ENCODE measurements at regions not wholly inside any gene's neighbourhood (a gene's known extent, or its start where the extent isn't known, plus 50 kb on each side); places are given as distances from the start of the nearest gene placed in this dataset.
"Not testable (repeated sequence)": the region's sequence is repeated elsewhere in the genome, so short reads cannot be mapped to it uniquely, and the experiment has no call there.

- Mint-ChIP-seq H3K27me3 (ENCODE audit: unreplicated experiment) (no peaks in the 10 kb centered on the region), H3K36me3 (ENCODE audit: insufficient read depth, unreplicated experiment) (no peaks in the 10 kb centered on the region), H3K4me3 (ENCODE audit: low read depth, unreplicated experiment) (no peak overlapping the region), H3K4me1 (ENCODE audit: low read depth, unreplicated experiment) (peaks cover 8% of the 10 kb centered on the region), H3K27ac (ENCODE audit: unreplicated experiment) (no peak overlapping the region), H3K9me3 (ENCODE audit: low read depth, unreplicated experiment) (no peaks in the 10 kb centered on the region)
- no peak for TF ChIP-seq CTCF (IDR thresholded peaks at IDR 0.05; ENCODE audit: unreplicated experiment)
- CTCF ChIA-PET: no interaction called here
- no TSS peak for BruUV-seq (replicated peaks)
- DNase-seq: no peak
- intact Hi-C loops (cut with micrococcal nuclease; ENCODE audit: unreplicated experiment): no loop called here
Observed at GRCh38 chr6:160882791-160883279, 108.7 kb upstream of the MAP3K4 start.

- H3K4me3 Mint-ChIP-seq (ENCODE audit: low read depth, unreplicated experiment): no peak overlapping the region
- BruUV-seq (replicated peaks): no TSS peak
- H3K27ac Mint-ChIP-seq (ENCODE audit: unreplicated experiment): no peak overlapping the region
- intact Hi-C loops (cut with micrococcal nuclease; ENCODE audit: unreplicated experiment): no loop called here
- no peaks in the 10 kb centered on the region for H3K36me3 Mint-ChIP-seq (ENCODE audit: insufficient read depth, unreplicated experiment)
- no peak for DNase-seq
- CTCF ChIA-PET: no interaction called here
- no peak for TF ChIP-seq CTCF (IDR thresholded peaks at IDR 0.05; ENCODE audit: unreplicated experiment)
- peaks cover 8% of the 10 kb centered on the region for H3K4me1 Mint-ChIP-seq (ENCODE audit: low read depth, unreplicated experiment)
- no peaks in the 10 kb centered on the region for H3K9me3 Mint-ChIP-seq (ENCODE audit: low read depth, unreplicated experiment)
- no peaks in the 10 kb centered on the region for H3K27me3 Mint-ChIP-seq (ENCODE audit: unreplicated experiment)
Observed at GRCh38 chr6:160883560-160883959, 108.0 kb upstream of the MAP3K4 start.

- H3K27ac Mint-ChIP-seq (ENCODE audit: unreplicated experiment): peak overlapping the region; percentile 29
- intact Hi-C loops (cut with micrococcal nuclease; ENCODE audit: unreplicated experiment): no loop called here
- H3K4me3 Mint-ChIP-seq (ENCODE audit: low read depth, unreplicated experiment): no peak overlapping the region
- H3K27me3 Mint-ChIP-seq (ENCODE audit: unreplicated experiment): no peaks in the 10 kb centered on the region
- peaks cover 8% of the 10 kb centered on the region for H3K4me1 Mint-ChIP-seq (ENCODE audit: low read depth, unreplicated experiment)
- BruUV-seq (replicated peaks): no TSS peak
- no peaks in the 10 kb centered on the region for H3K36me3 Mint-ChIP-seq (ENCODE audit: insufficient read depth, unreplicated experiment)
- CTCF ChIA-PET: no interaction called here
- TF ChIP-seq CTCF (IDR thresholded peaks at IDR 0.05; ENCODE audit: unreplicated experiment): no peak
- DNase-seq: no peak
- H3K9me3 Mint-ChIP-seq (ENCODE audit: low read depth, unreplicated experiment): no peaks in the 10 kb centered on the region
Observed at GRCh38 chr6:160883999-160884398, 107.6 kb upstream of the MAP3K4 start.

- CTCF ChIA-PET; H3K36me3 Mint-ChIP-seq (ENCODE audit: insufficient read depth, unreplicated experiment); H3K27ac Mint-ChIP-seq (ENCODE audit: unreplicated experiment); H3K4me3 Mint-ChIP-seq (ENCODE audit: low read depth, unreplicated experiment); H3K4me1 Mint-ChIP-seq (ENCODE audit: low read depth, unreplicated experiment); H3K27me3 Mint-ChIP-seq (ENCODE audit: unreplicated experiment); H3K9me3 Mint-ChIP-seq (ENCODE audit: low read depth, unreplicated experiment); DNase-seq; intact Hi-C loops (cut with micrococcal nuclease; ENCODE audit: unreplicated experiment); BruUV-seq (replicated peaks): not testable (repeated sequence)
Observed at GRCh38 chr6:160889148-160889547, 102.4 kb upstream of the MAP3K4 start.

- no peak for DNase-seq
- no peaks in the 10 kb centered on the region for H3K36me3 Mint-ChIP-seq (ENCODE audit: insufficient read depth, unreplicated experiment)
- no TSS peak for BruUV-seq (replicated peaks)
- H3K4me3 Mint-ChIP-seq (ENCODE audit: low read depth, unreplicated experiment): no peak overlapping the region
- no peaks in the 10 kb centered on the region for H3K4me1 Mint-ChIP-seq (ENCODE audit: low read depth, unreplicated experiment)
- H3K27ac Mint-ChIP-seq (ENCODE audit: unreplicated experiment): no peak overlapping the region
- intact Hi-C loops (cut with micrococcal nuclease; ENCODE audit: unreplicated experiment): no loop called here
- no peaks in the 10 kb centered on the region for H3K27me3 Mint-ChIP-seq (ENCODE audit: unreplicated experiment)
- CTCF ChIA-PET: no interaction called here
- no peak for TF ChIP-seq CTCF (IDR thresholded peaks at IDR 0.05; ENCODE audit: unreplicated experiment)
- H3K9me3 Mint-ChIP-seq (ENCODE audit: low read depth, unreplicated experiment): no peaks in the 10 kb centered on the region
Observed at GRCh38 chr6:160891690-160892089, 99.9 kb upstream of the MAP3K4 start.
